GM23338 (cell line): ENCODE measurements at regions not wholly inside any gene's neighbourhood (a gene's known extent, or its start where the extent isn't known, plus 50 kb on each side); places are given as distances from the start of the nearest gene placed in this dataset.

Experiments used
- ATAC-seq: fragments of 200-7000 bp; cut with Tn5 transposase; 3 replicates; pipeline ENCODE4 v1.9.1; 2020
- DNase-seq: peaks from one replicate; pipeline ENCODE4 v3.0.0-alpha.2; 2015; ENCODE audit warnings: low spot score
- H2AFZ ChIP-seq: fragments of 200-600 bp; sonication (generic); 2 replicates; pipeline ENCODE4 v1.8.0; 2016; ENCODE audit warnings: antibody characterized with exemption, mild to moderate bottlenecking, moderate library complexity
- H3F3A ChIP-seq: fragments of 200-600 bp; sonication (generic); replicated peaks from 2 replicates; pipeline ENCODE4 v1.8.0; 2017; ENCODE audit warnings: antibody characterized with exemption, mixed run types, low read depth
- H3K27ac ChIP-seq: fragments of 200-600 bp; sonication (generic); 2 replicates; pipeline ENCODE4 v1.6.1; 2016; ENCODE audit warnings: low read depth
- H3K27me3 ChIP-seq: fragments of 200-600 bp; sonication (generic); 2 replicates; pipeline ENCODE4 v1.8.0; 2016; ENCODE audit warnings: mild to moderate bottlenecking, mixed run types, moderate library complexity; ENCODE audit not compliant: insufficient read depth
- H3K36me3 ChIP-seq: fragments of 200-600 bp; sonication (generic); 2 replicates; pipeline ENCODE4 v1.8.0; 2016; ENCODE audit warnings: mild to moderate bottlenecking; ENCODE audit not compliant: insufficient read depth
- H3K4me1 ChIP-seq: fragments of 200-600 bp; sonication (generic); 2 replicates; pipeline ENCODE4 v1.8.0; 2016; ENCODE audit warnings: mild to moderate bottlenecking, moderate library complexity; ENCODE audit not compliant: insufficient read depth
- H3K4me2 ChIP-seq: fragments of 200-600 bp; sonication (generic); 2 replicates; pipeline ENCODE4 v1.7.1; 2017; ENCODE audit warnings: mixed run types
- H3K4me3 ChIP-seq: fragments of 200-600 bp; sonication (generic); 2 replicates; pipeline ENCODE4 v1.6.1; 2016; ENCODE audit warnings: mixed run types
- H3K79me2 ChIP-seq: fragments of 200-600 bp; sonication (generic); replicated peaks from 2 replicates; pipeline ENCODE4 v1.8.0; 2017; ENCODE audit warnings: mild to moderate bottlenecking; ENCODE audit not compliant: insufficient read depth
- H3K9me2 ChIP-seq: fragments of 200-600 bp; sonication (generic); 2 replicates; pipeline ENCODE4 v1.8.0; 2017; ENCODE audit not compliant: insufficient read depth
- H4K20me1 ChIP-seq: fragments of 200-600 bp; sonication (generic); replicated peaks from 2 replicates; pipeline ENCODE4 v1.8.0; 2017; ENCODE audit warnings: mild to moderate bottlenecking; ENCODE audit not compliant: insufficient read depth
- H3K27ac Mint-ChIP-seq: 2 replicates; pipeline ENCODE4 v1.8.0; 2020; ENCODE audit warnings: inconsistent platforms, mild to moderate bottlenecking, moderate library complexity, mixed read lengths
- H3K27me3 Mint-ChIP-seq: 3 replicates; pipeline ENCODE4 v1.8.0; 2022; ENCODE audit warnings: low read depth, mild to moderate bottlenecking, moderate library complexity, mixed read lengths, inconsistent platforms; ENCODE audit not compliant: insufficient read depth, poor library complexity
- H3K36me3 Mint-ChIP-seq: 3 replicates; pipeline ENCODE4 v1.8.0; 2021; ENCODE audit warnings: low read depth, mild to moderate bottlenecking, inconsistent platforms, moderate library complexity, mixed read lengths
- H3K4me1 Mint-ChIP-seq: 3 replicates; pipeline ENCODE4 v1.8.0; 2020; ENCODE audit warnings: mild to moderate bottlenecking, inconsistent platforms, mixed read lengths
- H3K4me3 Mint-ChIP-seq: 3 replicates; pipeline ENCODE4 v1.8.0; 2021; ENCODE audit warnings: moderate library complexity, mild to moderate bottlenecking, inconsistent platforms, mixed read lengths
- H3K9me3 Mint-ChIP-seq: 3 replicates; pipeline ENCODE4 v1.8.0; 2020; ENCODE audit warnings: moderate library complexity, mild to moderate bottlenecking, inconsistent platforms, mixed read lengths
- CREB1 ChIP-seq: fragments of 250-450 bp; sonication (Bioruptor Pico); IDR thresholded peaks from 2 replicates; pipeline ENCODE4 v1.5.0; 2020; ENCODE audit warnings: low read depth, mild to moderate bottlenecking, moderate library complexity
- EZH2 ChIP-seq: fragments of 200-600 bp; sonication (generic); IDR thresholded peaks from one replicate; pipeline ENCODE4 v1.8.0; 2017; ENCODE audit warnings: antibody characterized with exemption, mild to moderate bottlenecking, low read depth; ENCODE audit not compliant: unreplicated experiment
- EZH2phosphoT487 ChIP-seq: fragments of 200-600 bp; sonication (generic); IDR thresholded peaks from one replicate; pipeline ENCODE4 v1.8.1; 2018; ENCODE audit warnings: antibody characterized with exemption; ENCODE audit not compliant: unreplicated experiment
- JUNB ChIP-seq: IDR thresholded peaks from one replicate; pipeline ENCODE4 v1.6.1; 2016; ENCODE audit warnings: antibody characterized with exemption; ENCODE audit not compliant: unreplicated experiment
- NANOG ChIP-seq: IDR thresholded peaks from 2 replicates; pipeline ENCODE4 v1.6.1; 2016; ENCODE audit warnings: antibody characterized with exemption, borderline replicate concordance
- STAT1 ChIP-seq: IDR thresholded peaks from one replicate; pipeline ENCODE4 v1.6.1; 2016; ENCODE audit warnings: antibody characterized with exemption; ENCODE audit not compliant: unreplicated experiment
- ZNF114 ChIP-seq: fragments of 250-450 bp; sonication (Bioruptor Pico); IDR thresholded peaks from 2 replicates; pipeline ENCODE4 v1.5.0; 2020; ENCODE audit warnings: mild to moderate bottlenecking, moderate library complexity
- ZNF331 ChIP-seq: fragments of 250-450 bp; sonication (Bioruptor Pico); IDR thresholded peaks from 2 replicates; pipeline ENCODE4 v1.5.0; 2020; ENCODE audit warnings: low read depth, mild to moderate bottlenecking, moderate library complexity
- TF ChIP-seq, protein P1 (sequence below), 2 experiments: fragments of 200-600 bp in 1 of 2; sonication (generic) in 1 of 2; conservative IDR thresholded peaks; 2 replicates each; pipeline versions ENCODE4 v1.5.1 to v1.6.1; 2016 to 2017; ENCODE audit warnings: antibody characterized with exemption in 2 of 2, low read depth in 2 of 2, mild to moderate bottlenecking in 2 of 2, moderate library complexity in 1 of 2
- TF ChIP-seq, protein P2 (sequence below): IDR thresholded peaks from one replicate; pipeline ENCODE4 v1.6.1; 2018; ENCODE audit warnings: antibody characterized with exemption; ENCODE audit not compliant: unreplicated experiment

- no peak for TF ChIP-seq ZNF114 (CRISPR knock-in tag)
Observed at GRCh38 chr1:232222614-232223013, 407.3 kb downstream of the SIPA1L2 start (continued).

DNA sequence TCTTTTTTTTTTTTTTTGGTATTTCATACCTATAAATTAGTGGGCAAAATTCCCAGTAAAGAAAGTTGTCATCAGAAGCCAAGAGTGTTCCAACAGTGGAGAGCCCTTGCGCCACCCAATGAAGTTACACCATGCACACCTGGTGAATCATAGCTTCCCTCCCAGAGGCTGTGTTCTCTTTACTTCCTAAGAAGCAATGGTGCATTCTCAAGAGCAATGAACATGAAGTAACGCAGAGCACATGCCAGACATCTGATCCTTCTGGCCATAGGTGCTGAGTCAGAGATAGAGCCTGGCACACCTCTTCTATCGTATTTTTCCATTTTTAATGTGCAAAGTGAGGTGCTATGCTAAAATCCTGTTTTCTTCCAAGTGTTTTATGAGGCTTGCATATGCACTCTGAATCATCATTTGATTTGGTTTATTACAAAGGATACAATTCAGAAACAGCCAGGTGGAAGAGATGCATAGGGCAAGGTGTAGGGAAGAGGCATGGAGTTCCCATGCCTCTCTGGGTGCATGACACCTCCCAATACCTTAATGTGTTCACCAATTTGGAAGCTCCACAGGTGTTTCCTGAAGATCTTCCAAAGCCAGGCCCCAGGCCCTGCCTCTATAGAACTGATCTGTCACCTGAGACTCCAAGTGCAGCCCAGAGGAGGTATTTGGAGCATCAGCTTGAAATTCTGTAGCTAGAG, 408.0 kb downstream of the SIPA1L2 start:
- H3K4me1 ChIP-seq = peaks cover 23% of the 10 kb centered on the region
- Mint-ChIP-seq H3K4me3 (no peak overlapping the region), H3K27ac (no peak overlapping the region), H3K36me3 (peaks cover 16% of the 10 kb centered on the region; the same call in 2 of the 3 replicates), H3K9me3 (peaks cover 14% of the 10 kb centered on the region; the same call in 2 of the 3 replicates), H3K4me1 (peaks cover 29% of the 10 kb centered on the region), H3K27me3 (peaks cover 56% of the 10 kb centered on the region)
- ATAC-seq = no peak
- no peak overlapping the region for H3K4me2 ChIP-seq
- no peak for DNase-seq
- no peak for TF ChIP-seq JUNB
- TF ChIP-seq NANOG = no peak
- no peak for TF ChIP-seq ZNF331
- TF ChIP-seq ZNF114 (CRISPR knock-in tag) = no peak
- TF ChIP-seq, protein P1, sequence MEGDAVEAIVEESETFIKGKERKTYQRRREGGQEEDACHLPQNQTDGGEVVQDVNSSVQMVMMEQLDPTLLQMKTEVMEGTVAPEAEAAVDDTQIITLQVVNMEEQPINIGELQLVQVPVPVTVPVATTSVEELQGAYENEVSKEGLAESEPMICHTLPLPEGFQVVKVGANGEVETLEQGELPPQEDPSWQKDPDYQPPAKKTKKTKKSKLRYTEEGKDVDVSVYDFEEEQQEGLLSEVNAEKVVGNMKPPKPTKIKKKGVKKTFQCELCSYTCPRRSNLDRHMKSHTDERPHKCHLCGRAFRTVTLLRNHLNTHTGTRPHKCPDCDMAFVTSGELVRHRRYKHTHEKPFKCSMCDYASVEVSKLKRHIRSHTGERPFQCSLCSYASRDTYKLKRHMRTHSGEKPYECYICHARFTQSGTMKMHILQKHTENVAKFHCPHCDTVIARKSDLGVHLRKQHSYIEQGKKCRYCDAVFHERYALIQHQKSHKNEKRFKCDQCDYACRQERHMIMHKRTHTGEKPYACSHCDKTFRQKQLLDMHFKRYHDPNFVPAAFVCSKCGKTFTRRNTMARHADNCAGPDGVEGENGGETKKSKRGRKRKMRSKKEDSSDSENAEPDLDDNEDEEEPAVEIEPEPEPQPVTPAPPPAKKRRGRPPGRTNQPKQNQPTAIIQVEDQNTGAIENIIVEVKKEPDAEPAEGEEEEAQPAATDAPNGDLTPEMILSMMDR (conservative IDR thresholded peaks at IDR 0.05; ENCODE audit: low read depth in 2 of 2) = no peak
- no peak for TF ChIP-seq EZH2
- peaks cover 6% of the 10 kb centered on the region; the same call in 1 of the 2 replicates for H4K20me1 ChIP-seq
- peaks cover 76% of the 10 kb centered on the region for H3K27me3 ChIP-seq
- no peak overlapping the region for H3K4me3 ChIP-seq
- 0 out of 2 replicates have a peak, but pooled peaks cover 3% of the 10 kb centered on the region for H3K36me3 ChIP-seq
- H3K27ac ChIP-seq = no peak overlapping the region
- H3K9me2 ChIP-seq = peaks cover 8% of the 10 kb centered on the region; the same call in 1 of the 2 replicates
- H3K79me2 ChIP-seq = no peaks in the 10 kb centered on the region
- H3F3A ChIP-seq = 0 out of 2 replicates have a peak, but pooled peaks cover 7% of the 10 kb centered on the region
- no peak overlapping the region for H2AFZ ChIP-seq

DNA sequence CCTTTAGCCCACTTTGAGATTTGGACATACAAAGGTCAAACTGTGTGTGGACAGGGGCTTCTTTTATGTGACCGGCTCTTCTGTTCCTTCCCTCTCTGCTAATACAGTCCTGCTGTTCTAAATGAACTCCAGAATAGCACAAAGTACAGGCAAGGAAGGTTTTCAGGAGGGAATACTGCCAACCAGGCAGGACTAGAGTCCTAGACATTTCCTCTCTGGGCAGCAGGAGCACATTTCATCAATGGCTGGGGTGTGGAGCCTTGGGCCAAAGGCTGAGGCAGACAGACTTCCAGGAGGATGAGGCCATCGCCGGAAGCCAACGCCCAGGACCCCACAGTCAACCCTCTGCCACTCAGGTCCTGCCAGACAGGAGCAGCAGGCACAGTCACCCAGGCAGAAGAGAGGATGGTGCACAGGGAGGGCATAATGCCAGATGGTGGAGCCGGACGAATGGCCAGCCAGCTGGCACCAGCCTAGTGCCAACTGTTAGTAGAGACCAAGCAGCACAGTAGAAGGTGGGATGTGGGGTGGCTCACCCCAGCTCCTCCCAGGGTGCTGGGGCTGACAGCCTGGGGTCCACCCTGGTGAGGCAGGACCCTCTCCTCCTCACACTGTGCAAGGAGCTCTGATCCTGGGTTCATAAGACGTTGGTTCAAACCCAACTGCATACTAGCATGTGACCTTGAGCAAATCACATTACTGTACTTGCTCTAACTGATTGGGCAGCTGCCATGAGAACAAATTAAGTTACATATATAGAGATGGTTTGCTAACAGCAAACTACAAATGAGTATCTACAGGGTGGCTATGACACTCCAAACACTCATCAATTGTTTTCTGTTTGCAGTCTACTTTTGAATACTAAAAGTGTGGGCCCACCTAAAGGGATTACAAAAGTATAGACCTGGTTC, 410.7 kb downstream of the SIPA1L2 start:
- H2AFZ ChIP-seq = no peak overlapping the region
- no peak overlapping the region for H3K27ac ChIP-seq
- no peaks in the 10 kb centered on the region for H3F3A ChIP-seq
- Mint-ChIP-seq H3K27me3 (peaks cover 39% of the 10 kb centered on the region), H3K4me1 (peaks cover 5% of the 10 kb centered on the region), H3K9me3 (peaks cover 14% of the 10 kb centered on the region; the same call in 2 of the 3 replicates), H3K36me3 (peaks cover 21% of the 10 kb centered on the region; the same call in 2 of the 3 replicates), H3K27ac (no peak overlapping the region), H3K4me3 (no peak overlapping the region)
- H3K9me2 ChIP-seq = peaks cover 8% of the 10 kb centered on the region; the same call in 1 of the 2 replicates
- H3K79me2 ChIP-seq = no peaks in the 10 kb centered on the region
- H3K27me3 ChIP-seq = peaks cover 60% of the 10 kb centered on the region
- H3K4me3 ChIP-seq = no peak overlapping the region
- no peak for ATAC-seq
- H4K20me1 ChIP-seq = peaks cover 6% of the 10 kb centered on the region; the same call in 1 of the 2 replicates
- H3K4me2 ChIP-seq = no peak overlapping the region
- no peak for DNase-seq
- H3K4me1 ChIP-seq = no peaks in the 10 kb centered on the region
- 0 out of 2 replicates have a peak, but pooled peaks cover 3% of the 10 kb centered on the region for H3K36me3 ChIP-seq
- TF ChIP-seq ZNF331 (no peak), EZH2 (no peak), CREB1 (CRISPR knock-in tag) (no peak), STAT1 (no peak), EZH2phosphoT487 (no peak)
- TF ChIP-seq, protein P2, sequence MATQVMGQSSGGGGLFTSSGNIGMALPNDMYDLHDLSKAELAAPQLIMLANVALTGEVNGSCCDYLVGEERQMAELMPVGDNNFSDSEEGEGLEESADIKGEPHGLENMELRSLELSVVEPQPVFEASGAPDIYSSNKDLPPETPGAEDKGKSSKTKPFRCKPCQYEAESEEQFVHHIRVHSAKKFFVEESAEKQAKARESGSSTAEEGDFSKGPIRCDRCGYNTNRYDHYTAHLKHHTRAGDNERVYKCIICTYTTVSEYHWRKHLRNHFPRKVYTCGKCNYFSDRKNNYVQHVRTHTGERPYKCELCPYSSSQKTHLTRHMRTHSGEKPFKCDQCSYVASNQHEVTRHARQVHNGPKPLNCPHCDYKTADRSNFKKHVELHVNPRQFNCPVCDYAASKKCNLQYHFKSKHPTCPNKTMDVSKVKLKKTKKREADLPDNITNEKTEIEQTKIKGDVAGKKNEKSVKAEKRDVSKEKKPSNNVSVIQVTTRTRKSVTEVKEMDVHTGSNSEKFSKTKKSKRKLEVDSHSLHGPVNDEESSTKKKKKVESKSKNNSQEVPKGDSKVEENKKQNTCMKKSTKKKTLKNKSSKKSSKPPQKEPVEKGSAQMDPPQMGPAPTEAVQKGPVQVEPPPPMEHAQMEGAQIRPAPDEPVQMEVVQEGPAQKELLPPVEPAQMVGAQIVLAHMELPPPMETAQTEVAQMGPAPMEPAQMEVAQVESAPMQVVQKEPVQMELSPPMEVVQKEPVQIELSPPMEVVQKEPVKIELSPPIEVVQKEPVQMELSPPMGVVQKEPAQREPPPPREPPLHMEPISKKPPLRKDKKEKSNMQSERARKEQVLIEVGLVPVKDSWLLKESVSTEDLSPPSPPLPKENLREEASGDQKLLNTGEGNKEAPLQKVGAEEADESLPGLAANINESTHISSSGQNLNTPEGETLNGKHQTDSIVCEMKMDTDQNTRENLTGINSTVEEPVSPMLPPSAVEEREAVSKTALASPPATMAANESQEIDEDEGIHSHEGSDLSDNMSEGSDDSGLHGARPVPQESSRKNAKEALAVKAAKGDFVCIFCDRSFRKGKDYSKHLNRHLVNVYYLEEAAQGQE = no peak
